ENCODE measurements at regions not wholly inside any gene's neighbourhood (a gene's known extent, or its start where the extent isn't known, plus 50 kb on each side); places are given as distances from the start of the nearest gene placed in this dataset.

GRCh38 chrX:99184153-99184552 lies 1225.9 kb downstream of the PCDH19 start:
- TF ChIP-seq, protein P1, sequence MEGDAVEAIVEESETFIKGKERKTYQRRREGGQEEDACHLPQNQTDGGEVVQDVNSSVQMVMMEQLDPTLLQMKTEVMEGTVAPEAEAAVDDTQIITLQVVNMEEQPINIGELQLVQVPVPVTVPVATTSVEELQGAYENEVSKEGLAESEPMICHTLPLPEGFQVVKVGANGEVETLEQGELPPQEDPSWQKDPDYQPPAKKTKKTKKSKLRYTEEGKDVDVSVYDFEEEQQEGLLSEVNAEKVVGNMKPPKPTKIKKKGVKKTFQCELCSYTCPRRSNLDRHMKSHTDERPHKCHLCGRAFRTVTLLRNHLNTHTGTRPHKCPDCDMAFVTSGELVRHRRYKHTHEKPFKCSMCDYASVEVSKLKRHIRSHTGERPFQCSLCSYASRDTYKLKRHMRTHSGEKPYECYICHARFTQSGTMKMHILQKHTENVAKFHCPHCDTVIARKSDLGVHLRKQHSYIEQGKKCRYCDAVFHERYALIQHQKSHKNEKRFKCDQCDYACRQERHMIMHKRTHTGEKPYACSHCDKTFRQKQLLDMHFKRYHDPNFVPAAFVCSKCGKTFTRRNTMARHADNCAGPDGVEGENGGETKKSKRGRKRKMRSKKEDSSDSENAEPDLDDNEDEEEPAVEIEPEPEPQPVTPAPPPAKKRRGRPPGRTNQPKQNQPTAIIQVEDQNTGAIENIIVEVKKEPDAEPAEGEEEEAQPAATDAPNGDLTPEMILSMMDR (IDR thresholded peaks at IDR 0.05): no peak
- TF ChIP-seq POLR2A (IDR thresholded peaks at IDR 0.05): no peak

All from adrenal gland (tissue), 5 donors.